ENCODE measurements at regions not wholly inside any gene's neighbourhood (a gene's known extent, or its start where the extent isn't known, plus 50 kb on each side); places are given as distances from the start of the nearest gene placed in this dataset.

GRCh38 chr16:75983741-75984381 is 257.6 kb upstream of the CPHXL start:
- WGBS (ENCODE audit: insufficient coverage), result no CpG with 5 or more reads among the region's 4 CpGs
- H3K27me3 ChIP-seq (replicated peaks in 2 of 5; ENCODE audit: control insufficient read depth in 4 of 5, insufficient read depth in 5 of 5, low read length in 4 of 5), result no peaks in the 10 kb centered on the region
- POLR2A ChIA-PET, result no interaction called here
- CTCF ChIA-PET, result no interaction called here
- no peak for DNase-seq
- H3K9me3 ChIP-seq (ENCODE audit: control extremely low read depth in 1 of 5, control insufficient read depth in 4 of 5, insufficient read depth in 2 of 5, low read depth in 1 of 5, low read length in 4 of 5), result peaks cover 0 to 2% (median 0%) of the 10 kb centered on the region in 5 experiments
- H3K36me3 ChIP-seq (ENCODE audit: control insufficient read depth in 4 of 4, insufficient read depth in 4 of 4, low read length in 3 of 4), result no peaks in the 10 kb centered on the region
- no peak overlapping the region for H3K27ac ChIP-seq (ENCODE audit: insufficient read depth in 1 of 2, low read depth in 1 of 2, low read length in 2 of 2, poor library complexity in 1 of 2, severe bottlenecking in 2 of 2)
- H3K4me3 ChIP-seq (ENCODE audit: control insufficient read depth in 1 of 7, extremely low read depth in 1 of 7, insufficient read depth in 4 of 7, low read depth in 2 of 7, low read length in 6 of 7), result no peak overlapping the region
- no peaks in the 10 kb centered on the region for H3K4me1 ChIP-seq (ENCODE audit: control extremely low read depth in 1 of 4, control insufficient read depth in 4 of 4, insufficient read depth in 4 of 4, low read length in 3 of 4)

- DNase-seq, result no peak
- POLR2A ChIA-PET, result no interaction called here
- H3K4me1 ChIP-seq (ENCODE audit: control extremely low read depth in 1 of 4, control insufficient read depth in 4 of 4, insufficient read depth in 4 of 4, low read length in 3 of 4), result no peaks in the 10 kb centered on the region
- no peak overlapping the region for H3K27ac ChIP-seq (ENCODE audit: insufficient read depth in 1 of 2, low read depth in 1 of 2, low read length in 2 of 2, poor library complexity in 1 of 2, severe bottlenecking in 2 of 2)
- no peak overlapping the region for H3K4me3 ChIP-seq (ENCODE audit: control insufficient read depth in 1 of 7, extremely low read depth in 1 of 7, insufficient read depth in 4 of 7, low read depth in 2 of 7, low read length in 6 of 7)
- WGBS (ENCODE audit: insufficient coverage), result 91% methylated on average over 2 of the region's 2 CpGs
- no peaks in the 10 kb centered on the region for H3K36me3 ChIP-seq (ENCODE audit: control insufficient read depth in 4 of 4, insufficient read depth in 4 of 4, low read length in 3 of 4)
- CTCF ChIA-PET, result no interaction called here
- H3K27me3 ChIP-seq (replicated peaks in 2 of 5; ENCODE audit: control insufficient read depth in 4 of 5, insufficient read depth in 5 of 5, low read length in 4 of 5), result no peaks in the 10 kb centered on the region
- peaks cover 0 to 2% (median 0%) of the 10 kb centered on the region in 5 experiments for H3K9me3 ChIP-seq (ENCODE audit: control extremely low read depth in 1 of 5, control insufficient read depth in 4 of 5, insufficient read depth in 2 of 5, low read depth in 1 of 5, low read length in 4 of 5)
Observed at GRCh38 chr16:75987323-75987722, 261.0 kb upstream of the CPHXL start.

- no peak overlapping the region for H3K4me3 ChIP-seq (ENCODE audit: control insufficient read depth in 1 of 7, extremely low read depth in 1 of 7, insufficient read depth in 4 of 7, low read depth in 2 of 7, low read length in 6 of 7)
- CTCF ChIA-PET, result no interaction called here
- WGBS (ENCODE audit: insufficient coverage), result no CpG with 5 or more reads among the region's 3 CpGs
- POLR2A ChIA-PET, result no interaction called here
- H3K27ac ChIP-seq (ENCODE audit: insufficient read depth in 1 of 2, low read depth in 1 of 2, low read length in 2 of 2, poor library complexity in 1 of 2, severe bottlenecking in 2 of 2), result no peak overlapping the region
- no peaks in the 10 kb centered on the region for H3K27me3 ChIP-seq (replicated peaks in 2 of 5; ENCODE audit: control insufficient read depth in 4 of 5, insufficient read depth in 5 of 5, low read length in 4 of 5)
- no peaks in the 10 kb centered on the region for H3K36me3 ChIP-seq (ENCODE audit: control insufficient read depth in 4 of 4, insufficient read depth in 4 of 4, low read length in 3 of 4)
- no peaks in the 10 kb centered on the region for H3K4me1 ChIP-seq (ENCODE audit: control extremely low read depth in 1 of 4, control insufficient read depth in 4 of 4, insufficient read depth in 4 of 4, low read length in 3 of 4)
- no peaks in the 10 kb centered on the region for H3K9me3 ChIP-seq (ENCODE audit: control extremely low read depth in 1 of 5, control insufficient read depth in 4 of 5, insufficient read depth in 2 of 5, low read depth in 1 of 5, low read length in 4 of 5)
- no peak for DNase-seq
Observed at GRCh38 chr16:75996491-75996890, 270.2 kb upstream of the CPHXL start.

GRCh38 chr16:75997606-75998005 is 271.3 kb upstream of the CPHXL start:
- no peaks in the 10 kb centered on the region for H3K9me3 ChIP-seq (ENCODE audit: control extremely low read depth in 1 of 5, control insufficient read depth in 4 of 5, insufficient read depth in 2 of 5, low read depth in 1 of 5, low read length in 4 of 5)
- DNase-seq, result no peak
- H3K27ac ChIP-seq (ENCODE audit: insufficient read depth in 1 of 2, low read depth in 1 of 2, low read length in 2 of 2, poor library complexity in 1 of 2, severe bottlenecking in 2 of 2), result no peak overlapping the region
- H3K27me3 ChIP-seq (replicated peaks in 2 of 5; ENCODE audit: control insufficient read depth in 4 of 5, insufficient read depth in 5 of 5, low read length in 4 of 5), result no peaks in the 10 kb centered on the region
- POLR2A ChIA-PET, result no interaction called here
- WGBS (ENCODE audit: insufficient coverage), result 100% methylated on average over 1 of the region's 6 CpGs
- H3K4me3 ChIP-seq (ENCODE audit: control insufficient read depth in 1 of 7, extremely low read depth in 1 of 7, insufficient read depth in 4 of 7, low read depth in 2 of 7, low read length in 6 of 7), result no peak overlapping the region
- H3K36me3 ChIP-seq (ENCODE audit: control insufficient read depth in 4 of 4, insufficient read depth in 4 of 4, low read length in 3 of 4), result no peaks in the 10 kb centered on the region
- H3K4me1 ChIP-seq (ENCODE audit: control extremely low read depth in 1 of 4, control insufficient read depth in 4 of 4, insufficient read depth in 4 of 4, low read length in 3 of 4), result no peaks in the 10 kb centered on the region
- CTCF ChIA-PET, result no interaction called here

GRCh38 chr16:76007645-76008044 is 269.6 kb upstream of the CNTNAP4 start:
- Histone ChIP-seq H3K9me3 (ENCODE audit: control extremely low read depth in 1 of 5, control insufficient read depth in 4 of 5, insufficient read depth in 2 of 5, low read depth in 1 of 5, low read length in 4 of 5) (no peaks in the 10 kb centered on the region), H3K4me1 (ENCODE audit: control extremely low read depth in 1 of 4, control insufficient read depth in 4 of 4, insufficient read depth in 4 of 4, low read length in 3 of 4) (no peaks in the 10 kb centered on the region), H3K27ac (ENCODE audit: insufficient read depth in 1 of 2, low read depth in 1 of 2, low read length in 2 of 2, poor library complexity in 1 of 2, severe bottlenecking in 2 of 2) (no peak overlapping the region), H3K36me3 (ENCODE audit: control insufficient read depth in 4 of 4, insufficient read depth in 4 of 4, low read length in 3 of 4) (no peaks in the 10 kb centered on the region), H3K4me3 (ENCODE audit: control insufficient read depth in 1 of 7, extremely low read depth in 1 of 7, insufficient read depth in 4 of 7, low read depth in 2 of 7, low read length in 6 of 7) (no peak overlapping the region), H3K27me3 (replicated peaks in 2 of 5; ENCODE audit: control insufficient read depth in 4 of 5, insufficient read depth in 5 of 5, low read length in 4 of 5) (no peaks in the 10 kb centered on the region)
- 100% methylated on average over 1 of the region's 1 CpG for WGBS (ENCODE audit: insufficient coverage)
- CTCF ChIA-PET, result no interaction called here
- no peak for DNase-seq
- POLR2A ChIA-PET, result no interaction called here

GRCh38 chr16:76023835-76024234 is 253.4 kb upstream of the CNTNAP4 start:
- Histone ChIP-seq H3K4me1 (ENCODE audit: control extremely low read depth in 1 of 4, control insufficient read depth in 4 of 4, insufficient read depth in 4 of 4, low read length in 3 of 4) (no peaks in the 10 kb centered on the region), H3K27me3 (replicated peaks in 2 of 5; ENCODE audit: control insufficient read depth in 4 of 5, insufficient read depth in 5 of 5, low read length in 4 of 5) (no peaks in the 10 kb centered on the region), H3K36me3 (ENCODE audit: control insufficient read depth in 4 of 4, insufficient read depth in 4 of 4, low read length in 3 of 4) (no peaks in the 10 kb centered on the region), H3K9me3 (ENCODE audit: control extremely low read depth in 1 of 5, control insufficient read depth in 4 of 5, insufficient read depth in 2 of 5, low read depth in 1 of 5, low read length in 4 of 5) (no peaks in the 10 kb centered on the region), H3K4me3 (ENCODE audit: control insufficient read depth in 1 of 7, extremely low read depth in 1 of 7, insufficient read depth in 4 of 7, low read depth in 2 of 7, low read length in 6 of 7) (no peak overlapping the region), H3K27ac (ENCODE audit: insufficient read depth in 1 of 2, low read depth in 1 of 2, low read length in 2 of 2, poor library complexity in 1 of 2, severe bottlenecking in 2 of 2) (no peak overlapping the region)
- DNase-seq, result no peak
- CTCF ChIA-PET, result no interaction called here
- POLR2A ChIA-PET, result no interaction called here
- 60% methylated on average over 1 of the region's 2 CpGs for WGBS (ENCODE audit: insufficient coverage)

- Histone ChIP-seq H3K4me1 (ENCODE audit: control extremely low read depth in 1 of 4, control insufficient read depth in 4 of 4, insufficient read depth in 4 of 4, low read length in 3 of 4) (no peaks in the 10 kb centered on the region), H3K27ac (ENCODE audit: insufficient read depth in 1 of 2, low read depth in 1 of 2, low read length in 2 of 2, poor library complexity in 1 of 2, severe bottlenecking in 2 of 2) (no peak overlapping the region), H3K9me3 (ENCODE audit: control extremely low read depth in 1 of 5, control insufficient read depth in 4 of 5, insufficient read depth in 2 of 5, low read depth in 1 of 5, low read length in 4 of 5) (peaks cover 0 to 5% (median 1%) of the 10 kb centered on the region in 5 experiments), H3K36me3 (ENCODE audit: control insufficient read depth in 4 of 4, insufficient read depth in 4 of 4, low read length in 3 of 4) (no peaks in the 10 kb centered on the region), H3K4me3 (ENCODE audit: control insufficient read depth in 1 of 7, extremely low read depth in 1 of 7, insufficient read depth in 4 of 7, low read depth in 2 of 7, low read length in 6 of 7) (no peak overlapping the region), H3K27me3 (replicated peaks in 2 of 5; ENCODE audit: control insufficient read depth in 4 of 5, insufficient read depth in 5 of 5, low read length in 4 of 5) (no peaks in the 10 kb centered on the region)
- CTCF ChIA-PET, result no interaction called here
- WGBS (ENCODE audit: insufficient coverage), result 29% methylated on average over 1 of the region's 2 CpGs
- POLR2A ChIA-PET, result no interaction called here
- no peak for DNase-seq
Observed at GRCh38 chr16:76035689-76036088, 241.5 kb upstream of the CNTNAP4 start.

All from common myeloid progenitor, CD34-positive (primary cell).